OCI-LY1 (cell line): ENCODE measurements at regions not wholly inside any gene's neighbourhood (a gene's known extent, or its start where the extent isn't known, plus 50 kb on each side); places are given as distances from the start of the nearest gene placed in this dataset.

Experiments
- H2AFZ ChIP-seq: fragments of 200-600 bp; sonication (generic), shearing (Covaris generic); 2 replicates; pipeline ENCODE4 v1.6.0; 2014; ENCODE audit warnings: antibody characterized with exemption, mild to moderate bottlenecking, low read length
- H3F3A ChIP-seq: fragments of 200-600 bp; sonication (generic), shearing (Covaris generic); 2 replicates; pipeline ENCODE4 v1.6.0; 2014; ENCODE audit warnings: mild to moderate bottlenecking, antibody characterized with exemption, low read length, moderate library complexity; ENCODE audit not compliant: insufficient read depth
- H3K27ac ChIP-seq: fragments of 200-600 bp; sonication (generic); 2 replicates; pipeline ENCODE4 v1.5.1; 2014; ENCODE audit warnings: low read length, mixed run types, mild to moderate bottlenecking, low read depth; ENCODE audit not compliant: poor library complexity, severe bottlenecking
- H3K27me3 ChIP-seq: fragments of 200-600 bp; sonication (generic); 2 replicates; pipeline ENCODE4 v1.6.0; 2014; ENCODE audit warnings: antibody characterized with exemption, mild to moderate bottlenecking, low read length, moderate library complexity; ENCODE audit not compliant: insufficient read depth
- H3K36me3 ChIP-seq: fragments of 200-600 bp; sonication (generic); 2 replicates; pipeline ENCODE4 v1.6.1; 2014; ENCODE audit warnings: mild to moderate bottlenecking, antibody characterized with exemption, low read length, moderate library complexity, mixed read lengths; ENCODE audit not compliant: insufficient read depth
- H3K4me1 ChIP-seq: fragments of 200-600 bp; sonication (generic); 2 replicates; pipeline ENCODE4 v1.5.1; 2014; ENCODE audit warnings: mild to moderate bottlenecking, low read length, moderate library complexity; ENCODE audit not compliant: insufficient read depth, severe bottlenecking
- H3K4me2 ChIP-seq: fragments of 200-600 bp; sonication (generic), shearing (Covaris generic); 2 replicates; pipeline ENCODE4 v1.6.1; 2014; ENCODE audit warnings: low read length
- H3K4me3 ChIP-seq: fragments of 200-600 bp; sonication (generic); 2 replicates; pipeline ENCODE4 v1.5.1; 2014; ENCODE audit warnings: low read length, low read depth, mild to moderate bottlenecking, mixed read lengths; ENCODE audit not compliant: poor library complexity, severe bottlenecking
- H3K79me2 ChIP-seq: fragments of 200-600 bp; shearing (Covaris generic); 2 replicates; pipeline ENCODE4 v1.6.1; 2016; ENCODE audit warnings: mixed run types, low read length, mixed read lengths; ENCODE audit not compliant: insufficient read depth
- H3K9ac ChIP-seq: fragments of 200-600 bp; sonication (generic), shearing (Covaris generic); 2 replicates; pipeline ENCODE4 v1.6.1; 2014; ENCODE audit warnings: mild to moderate bottlenecking, low read length, mixed read lengths
- H3K9me2 ChIP-seq: fragments of 200-600 bp; sonication (generic), shearing (Covaris generic); 2 replicates; pipeline ENCODE4 v1.6.1; 2014; ENCODE audit warnings: low read depth, mild to moderate bottlenecking, low read length, mixed read lengths
- H3K9me3 ChIP-seq: fragments of 200-600 bp; shearing (Covaris generic); 2 replicates; pipeline ENCODE4 v1.6.1; 2014; ENCODE audit warnings: low read length, mixed read lengths
- H4K20me1 ChIP-seq: fragments of 200-600 bp; sonication (generic), shearing (Covaris generic); 2 replicates; pipeline ENCODE4 v1.6.0; 2016; ENCODE audit warnings: mild to moderate bottlenecking, low read length; ENCODE audit not compliant: insufficient read depth
- EZH2 ChIP-seq: fragments of 200-600 bp; sonication (generic), shearing (Covaris generic); IDR thresholded peaks from 2 replicates; pipeline ENCODE4 v1.8.0; 2017; ENCODE audit warnings: borderline replicate concordance, mixed run types, mild to moderate bottlenecking, antibody characterized with exemption, low read length, moderate library complexity, mixed read lengths
- TF ChIP-seq, protein P1 (sequence below): fragments of 200-600 bp; sonication (generic), shearing (Covaris generic); IDR thresholded peaks from 2 replicates; pipeline ENCODE4 v1.5.1; 2017; ENCODE audit warnings: mild to moderate bottlenecking, antibody characterized with exemption, low read length, moderate library complexity, mixed read lengths

DNA sequence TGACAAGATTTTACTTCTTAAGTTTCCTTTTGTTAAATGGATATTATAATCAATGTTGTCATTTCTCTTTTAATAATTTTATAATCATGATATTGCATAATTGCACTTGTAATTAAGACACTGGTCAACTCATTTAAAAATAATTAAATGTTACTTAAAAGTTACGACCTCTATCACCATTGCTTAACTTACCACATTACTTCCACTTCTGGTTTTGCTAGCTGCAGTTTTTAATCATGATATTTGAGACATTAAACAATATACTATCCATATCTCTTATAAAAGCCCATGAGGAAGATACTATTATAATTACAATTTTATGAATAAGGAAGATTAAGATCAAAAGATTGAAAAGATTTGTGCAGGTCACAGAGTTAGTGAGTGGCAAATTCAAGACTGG lies 502.0 kb downstream of the RNF144A start:
- TF ChIP-seq, protein P1, sequence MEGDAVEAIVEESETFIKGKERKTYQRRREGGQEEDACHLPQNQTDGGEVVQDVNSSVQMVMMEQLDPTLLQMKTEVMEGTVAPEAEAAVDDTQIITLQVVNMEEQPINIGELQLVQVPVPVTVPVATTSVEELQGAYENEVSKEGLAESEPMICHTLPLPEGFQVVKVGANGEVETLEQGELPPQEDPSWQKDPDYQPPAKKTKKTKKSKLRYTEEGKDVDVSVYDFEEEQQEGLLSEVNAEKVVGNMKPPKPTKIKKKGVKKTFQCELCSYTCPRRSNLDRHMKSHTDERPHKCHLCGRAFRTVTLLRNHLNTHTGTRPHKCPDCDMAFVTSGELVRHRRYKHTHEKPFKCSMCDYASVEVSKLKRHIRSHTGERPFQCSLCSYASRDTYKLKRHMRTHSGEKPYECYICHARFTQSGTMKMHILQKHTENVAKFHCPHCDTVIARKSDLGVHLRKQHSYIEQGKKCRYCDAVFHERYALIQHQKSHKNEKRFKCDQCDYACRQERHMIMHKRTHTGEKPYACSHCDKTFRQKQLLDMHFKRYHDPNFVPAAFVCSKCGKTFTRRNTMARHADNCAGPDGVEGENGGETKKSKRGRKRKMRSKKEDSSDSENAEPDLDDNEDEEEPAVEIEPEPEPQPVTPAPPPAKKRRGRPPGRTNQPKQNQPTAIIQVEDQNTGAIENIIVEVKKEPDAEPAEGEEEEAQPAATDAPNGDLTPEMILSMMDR: no peak
- no peak for TF ChIP-seq EZH2
- Histone ChIP-seq H3K9ac (no peak overlapping the region), H3K27me3 (no peaks in the 10 kb centered on the region)

DNA sequence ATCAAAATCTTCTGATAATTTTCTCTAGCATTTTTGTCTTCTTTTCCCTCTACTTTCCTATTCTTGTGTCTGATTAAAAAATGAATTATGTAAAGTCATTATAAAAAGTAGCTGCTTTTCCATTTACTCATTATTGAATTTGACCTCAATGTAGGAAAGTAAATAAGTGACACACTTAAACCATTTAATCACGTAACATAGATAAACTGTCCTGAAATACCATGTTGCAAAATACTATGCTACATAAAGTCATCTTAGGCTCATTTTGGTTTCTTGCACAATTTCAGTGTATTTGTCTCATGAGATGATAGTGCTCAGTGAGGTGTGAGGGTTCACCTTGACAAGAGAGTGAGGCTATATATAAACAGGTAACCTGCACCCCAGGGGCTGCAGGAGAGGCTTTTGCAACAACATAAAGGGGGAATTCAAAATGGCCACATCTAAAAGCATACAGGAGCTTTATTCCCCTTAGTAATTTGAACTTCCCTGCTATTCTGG lies 502.7 kb downstream of the RNF144A start:
- H3K9ac ChIP-seq: no peak overlapping the region
- no peak for TF ChIP-seq EZH2
- TF ChIP-seq, protein P1: no peak
- H3F3A ChIP-seq: no peaks in the 10 kb centered on the region
- no peaks in the 10 kb centered on the region for H3K79me2 ChIP-seq
- no peaks in the 10 kb centered on the region for H3K36me3 ChIP-seq
- H3K4me2 ChIP-seq: no peak overlapping the region
- no peaks in the 10 kb centered on the region for H3K9me3 ChIP-seq
- no peaks in the 10 kb centered on the region for H3K4me1 ChIP-seq
- no peak overlapping the region for H3K4me3 ChIP-seq
- H4K20me1 ChIP-seq: no peaks in the 10 kb centered on the region
- no peak overlapping the region for H2AFZ ChIP-seq
- H3K27me3 ChIP-seq: no peaks in the 10 kb centered on the region
- no peak overlapping the region for H3K27ac ChIP-seq
- no peaks in the 10 kb centered on the region for H3K9me2 ChIP-seq

More for the DNA sequence above, 502.0 kb downstream of the RNF144A start:
- Histone ChIP-seq H3K9me3 (no peaks in the 10 kb centered on the region), H3K9me2 (no peaks in the 10 kb centered on the region), H3K36me3 (no peaks in the 10 kb centered on the region), H3K4me3 (no peak overlapping the region), H4K20me1 (no peaks in the 10 kb centered on the region), H2AFZ (no peak overlapping the region), H3K4me2 (no peak overlapping the region), H3K4me1 (no peaks in the 10 kb centered on the region), H3K27ac (no peak overlapping the region), H3F3A (no peaks in the 10 kb centered on the region), H3K79me2 (no peaks in the 10 kb centered on the region)

DNA sequence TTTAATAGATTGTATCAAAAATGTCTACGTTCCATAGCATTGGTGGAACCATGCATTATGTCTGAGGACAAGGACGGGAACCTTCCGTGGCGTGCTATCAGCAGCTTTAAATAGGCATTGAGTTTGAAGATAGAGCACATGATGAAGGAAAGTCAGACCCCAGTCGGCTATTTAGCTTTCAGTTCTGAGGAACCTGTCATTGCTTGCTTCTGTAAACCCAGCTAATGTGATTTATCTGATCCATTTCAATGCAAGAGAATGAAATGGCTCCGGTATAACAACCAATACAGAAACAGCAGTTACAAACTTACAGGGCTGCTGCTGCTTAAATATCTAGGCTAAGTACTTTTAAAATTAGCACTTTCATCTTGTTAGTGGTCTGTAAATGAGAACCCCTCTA lies 503.3 kb downstream of the RNF144A start:
- Histone ChIP-seq H3K9me3 (no peaks in the 10 kb centered on the region), H3K4me3 (no peak overlapping the region), H3K36me3 (no peaks in the 10 kb centered on the region), H3K4me2 (no peak overlapping the region), H3K79me2 (no peaks in the 10 kb centered on the region), H3K9me2 (no peaks in the 10 kb centered on the region), H3K4me1 (no peaks in the 10 kb centered on the region), H4K20me1 (no peaks in the 10 kb centered on the region), H3K9ac (no peak overlapping the region), H3K27me3 (no peaks in the 10 kb centered on the region), H3K27ac (no peak overlapping the region), H2AFZ (no peak overlapping the region), H3F3A (no peaks in the 10 kb centered on the region)
- TF ChIP-seq, protein P1: no peak
- TF ChIP-seq EZH2: no peak
